ENCODE measurements at regions not wholly inside any gene's neighbourhood (a gene's known extent, or its start where the extent isn't known, plus 50 kb on each side); places are given as distances from the start of the nearest gene placed in this dataset.

DNA sequence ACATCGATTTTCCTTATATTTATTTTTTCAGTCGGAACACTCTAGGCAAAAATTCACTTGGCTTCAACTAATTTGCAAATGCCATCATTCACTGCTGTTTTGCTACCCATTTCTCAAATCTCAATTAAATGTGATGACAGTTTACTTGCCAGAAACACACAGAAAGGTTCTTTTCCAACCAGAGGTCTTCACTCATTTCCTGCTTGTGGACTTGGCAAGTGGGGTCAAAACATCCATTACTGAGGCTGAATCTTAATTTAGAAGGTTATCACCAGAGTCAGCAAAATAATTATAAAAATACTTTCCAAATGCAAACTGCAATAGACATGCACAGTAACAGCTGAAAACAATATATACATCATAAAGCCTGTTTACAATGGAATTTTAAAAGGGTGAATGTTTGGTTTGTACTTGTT is 625.4 kb upstream of the TBL1XR1 start:
- DNase-seq, result no peak

- DNase-seq, result no peak
Observed at GRCh38 chr3:177823701-177824189, 626.5 kb upstream of the TBL1XR1 start.

DNA sequence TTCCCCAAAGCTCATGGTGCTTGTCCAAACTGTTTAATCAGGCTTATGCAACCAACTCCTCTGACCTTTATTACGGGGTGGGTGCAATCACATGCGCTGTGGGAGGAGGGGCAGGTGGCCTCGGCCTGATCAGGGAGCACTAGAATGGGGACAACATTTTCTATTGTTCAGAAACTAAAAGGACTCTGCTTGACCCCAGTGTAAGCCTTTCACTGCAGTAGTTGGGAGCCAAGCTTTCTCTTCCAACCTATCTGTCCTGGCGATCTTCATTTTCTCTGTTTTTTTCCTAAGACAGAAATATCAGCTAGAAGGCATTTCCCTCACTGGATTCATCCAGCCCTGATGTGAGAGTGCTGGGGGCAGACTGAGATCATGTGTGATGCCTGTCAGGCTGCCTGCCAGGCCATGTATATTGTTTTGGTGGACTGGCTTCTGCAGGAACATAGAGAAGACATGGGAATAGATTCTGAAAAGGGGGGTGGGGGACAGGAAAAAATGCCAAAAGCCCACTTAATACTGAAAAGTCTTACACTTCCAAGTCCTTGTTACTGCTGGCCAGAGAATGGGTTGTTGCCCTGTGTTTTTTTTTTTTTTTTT is 627.0 kb upstream of the TBL1XR1 start:
- DNase-seq, result peak; percentile 51

DNA sequence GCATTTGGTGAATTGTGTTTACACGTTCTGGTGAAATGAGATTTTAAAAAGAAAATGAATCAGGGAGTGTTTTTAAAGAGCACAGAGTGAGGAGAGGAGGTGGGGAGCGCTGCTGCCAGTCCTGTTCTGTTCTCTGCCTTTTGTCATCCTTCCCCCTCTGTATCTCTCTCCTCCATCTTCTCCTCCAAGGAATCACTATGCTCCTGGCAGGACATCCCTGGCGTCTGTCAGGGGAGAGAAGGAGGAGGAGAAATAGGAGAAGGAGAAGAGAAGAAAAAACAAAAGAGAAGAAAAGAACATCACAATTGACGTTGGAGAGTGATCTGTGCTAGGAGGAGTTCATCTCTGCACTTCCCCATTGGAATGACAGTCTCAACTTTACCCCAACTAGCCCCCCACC is 627.6 kb upstream of the TBL1XR1 start:
- DNase-seq, result no peak

GRCh38 chr3:177826253-177826652 is 629.0 kb upstream of the TBL1XR1 start:
- no peak for DNase-seq

DNA sequence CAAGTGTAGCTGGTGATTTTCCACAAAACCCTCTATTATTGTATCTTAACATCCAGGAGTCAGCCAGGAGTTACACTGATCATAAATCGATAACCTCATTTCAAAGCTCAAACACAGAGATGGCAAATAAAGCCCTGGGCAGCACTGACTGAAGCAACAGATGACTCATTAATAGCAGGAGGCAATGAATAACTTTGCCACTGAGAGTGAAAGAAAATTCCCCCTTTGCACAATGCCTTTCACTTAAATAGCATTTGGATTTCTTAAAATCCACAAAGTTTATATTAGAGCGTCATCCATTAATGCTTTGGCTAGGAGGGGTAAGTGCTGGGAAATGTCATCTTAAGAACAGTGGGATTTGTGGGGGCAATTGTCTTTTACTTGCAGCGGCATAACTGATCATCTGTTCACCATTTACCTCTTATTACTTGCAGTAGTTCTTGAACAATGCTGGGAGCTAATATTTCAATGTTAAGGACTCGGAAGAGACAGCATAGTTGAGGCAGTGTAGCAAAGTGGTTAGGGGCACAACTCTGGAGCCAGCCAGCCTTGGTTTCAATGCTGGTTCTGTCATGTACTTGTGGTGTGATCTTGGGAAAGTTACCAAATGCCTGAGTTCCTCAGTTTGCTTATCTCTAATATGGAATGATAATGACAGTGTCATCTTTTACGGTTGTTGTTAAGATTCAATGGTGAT is 630.4 kb upstream of the TBL1XR1 start:
- no peak for DNase-seq

DNA sequence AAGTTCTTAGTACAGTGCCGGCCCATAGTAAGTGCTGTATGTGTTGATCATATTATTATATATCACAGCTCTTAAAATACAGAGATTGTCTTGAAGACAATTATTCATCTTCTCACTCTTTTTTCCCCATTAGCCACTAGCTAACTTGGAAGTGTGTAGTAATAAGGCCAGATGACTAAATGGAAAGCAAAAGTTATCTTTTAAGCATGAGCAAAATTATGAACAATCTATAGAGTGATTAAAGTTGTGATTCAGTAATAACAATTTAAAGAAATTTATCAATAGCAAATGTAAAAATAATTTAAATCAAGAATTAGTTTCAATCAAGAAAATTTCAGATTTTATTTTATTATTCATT is 630.9 kb upstream of the TBL1XR1 start:
- DNase-seq, result no peak

- DNase-seq, result no peak
Observed at GRCh38 chr3:177830411-177830849, 633.1 kb upstream of the TBL1XR1 start.

DNA sequence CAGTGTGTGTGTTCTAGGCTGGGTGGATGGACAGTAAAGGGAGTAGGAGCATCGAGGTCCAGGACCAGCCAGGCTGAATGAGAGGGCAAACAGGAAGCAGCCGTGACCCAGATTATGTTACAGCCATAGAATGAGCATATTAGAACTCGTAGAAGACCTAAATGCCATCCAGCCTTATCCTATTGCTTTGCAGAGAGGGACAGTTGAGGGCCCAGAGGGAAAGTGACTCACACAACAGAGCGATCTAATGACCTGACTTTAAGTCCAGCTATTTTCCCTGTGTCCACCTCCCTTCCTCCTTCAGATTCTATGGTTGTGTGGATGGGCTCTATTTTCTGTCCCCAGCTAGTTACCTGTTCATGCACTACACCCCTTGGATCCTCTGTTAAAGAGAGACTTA is 634.1 kb upstream of the TBL1XR1 start:
- DNase-seq, result no peak

DNA sequence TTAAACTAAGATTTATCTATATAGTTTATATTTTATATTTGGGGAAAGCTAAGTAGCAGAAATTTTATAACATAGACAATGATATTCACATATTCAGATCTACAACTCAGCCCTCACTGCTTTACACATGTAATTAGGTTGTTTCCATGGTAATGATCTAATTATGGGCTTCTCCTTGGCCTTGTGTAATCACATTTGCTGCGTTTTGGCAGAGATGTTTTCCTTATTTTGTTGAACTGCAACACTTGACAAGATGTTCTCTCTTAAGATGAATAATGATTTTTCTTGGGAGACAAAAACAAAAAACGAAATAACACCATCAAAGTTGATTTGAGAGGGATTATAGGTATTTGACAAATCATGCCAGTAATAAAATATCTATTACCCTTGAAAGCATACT is 635.6 kb upstream of the TBL1XR1 start:
- DNase-seq, result no peak

DNA sequence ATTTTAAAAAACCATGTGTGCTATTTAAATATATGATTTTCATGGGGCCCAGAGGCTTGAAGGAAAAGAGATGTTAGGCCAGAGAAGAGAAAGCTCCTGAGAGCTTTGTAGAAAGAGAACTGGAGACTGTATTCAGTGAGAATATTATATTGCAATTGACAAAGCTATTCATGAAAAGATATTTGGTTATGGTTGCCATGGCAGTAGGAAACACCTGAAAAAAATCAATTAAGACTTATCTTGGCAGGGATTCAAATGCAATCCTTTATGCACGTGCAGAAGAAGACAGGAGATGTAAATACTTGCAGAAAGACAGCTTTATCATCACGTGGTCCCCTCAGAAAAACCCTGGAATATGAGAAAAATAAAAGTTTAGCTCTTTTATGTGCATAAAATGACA is 636.0 kb upstream of the TBL1XR1 start:
- DNase-seq, result no peak

GRCh38 chr3:177835008-177835407 is 637.7 kb upstream of the TBL1XR1 start:
- no peak for DNase-seq

- no peak for DNase-seq
Observed at GRCh38 chr3:177835917-177836316, 638.6 kb upstream of the TBL1XR1 start.

DNA sequence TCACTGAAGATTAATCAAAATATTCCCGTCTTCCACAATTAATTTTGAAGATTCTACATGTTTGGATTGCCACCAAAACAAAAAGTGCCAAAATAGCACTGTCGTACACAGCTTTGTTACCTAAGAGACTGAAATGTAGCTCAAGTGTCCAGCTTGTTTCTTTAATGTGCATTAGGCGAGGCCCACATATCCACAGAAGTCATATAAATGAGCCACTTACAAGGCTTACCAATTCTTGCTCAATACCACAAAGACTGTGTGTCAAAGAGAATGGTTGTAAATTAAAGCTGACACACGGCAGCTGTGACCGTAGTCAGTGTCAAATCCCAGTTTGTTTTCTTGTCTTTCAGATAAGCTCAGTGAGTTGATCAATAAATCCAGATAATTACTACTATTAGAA is 639.4 kb upstream of the TBL1XR1 start:
- no peak for DNase-seq

GRCh38 chr3:177837951-177838655 is 640.8 kb upstream of the TBL1XR1 start:
- DNase-seq, result no peak

DNA sequence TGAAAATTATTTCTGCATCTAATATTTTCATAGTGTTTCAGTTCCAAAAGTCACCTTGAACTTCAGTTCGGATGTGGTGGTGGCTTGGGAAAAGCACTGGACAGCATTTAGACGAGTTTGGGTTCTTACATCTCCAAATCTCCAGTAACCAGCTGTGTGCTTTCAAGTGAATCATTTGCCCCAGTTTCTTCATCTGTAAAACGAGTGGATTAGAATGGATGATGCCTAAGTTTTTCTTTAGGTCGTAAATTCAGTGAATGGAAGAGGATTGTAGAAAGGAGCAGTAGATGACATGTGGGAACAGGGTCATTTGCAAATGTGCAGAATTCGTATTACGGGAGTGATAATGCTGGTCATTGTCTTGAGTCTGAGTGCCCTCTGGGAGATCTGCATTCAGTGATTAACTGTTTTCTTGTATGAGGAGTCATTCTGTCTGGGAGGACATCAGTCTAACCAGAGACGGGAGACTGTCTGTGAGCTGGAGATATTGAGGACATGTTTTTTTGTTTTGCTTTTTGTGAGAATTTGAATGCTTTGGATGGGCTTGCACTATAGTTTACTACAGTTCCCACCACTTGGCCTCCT is 641.6 kb upstream of the TBL1XR1 start:
- DNase-seq, result no peak

GRCh38 chr3:177842302-177842701 is 645.0 kb upstream of the TBL1XR1 start:
- DNase-seq, result no peak

DNA sequence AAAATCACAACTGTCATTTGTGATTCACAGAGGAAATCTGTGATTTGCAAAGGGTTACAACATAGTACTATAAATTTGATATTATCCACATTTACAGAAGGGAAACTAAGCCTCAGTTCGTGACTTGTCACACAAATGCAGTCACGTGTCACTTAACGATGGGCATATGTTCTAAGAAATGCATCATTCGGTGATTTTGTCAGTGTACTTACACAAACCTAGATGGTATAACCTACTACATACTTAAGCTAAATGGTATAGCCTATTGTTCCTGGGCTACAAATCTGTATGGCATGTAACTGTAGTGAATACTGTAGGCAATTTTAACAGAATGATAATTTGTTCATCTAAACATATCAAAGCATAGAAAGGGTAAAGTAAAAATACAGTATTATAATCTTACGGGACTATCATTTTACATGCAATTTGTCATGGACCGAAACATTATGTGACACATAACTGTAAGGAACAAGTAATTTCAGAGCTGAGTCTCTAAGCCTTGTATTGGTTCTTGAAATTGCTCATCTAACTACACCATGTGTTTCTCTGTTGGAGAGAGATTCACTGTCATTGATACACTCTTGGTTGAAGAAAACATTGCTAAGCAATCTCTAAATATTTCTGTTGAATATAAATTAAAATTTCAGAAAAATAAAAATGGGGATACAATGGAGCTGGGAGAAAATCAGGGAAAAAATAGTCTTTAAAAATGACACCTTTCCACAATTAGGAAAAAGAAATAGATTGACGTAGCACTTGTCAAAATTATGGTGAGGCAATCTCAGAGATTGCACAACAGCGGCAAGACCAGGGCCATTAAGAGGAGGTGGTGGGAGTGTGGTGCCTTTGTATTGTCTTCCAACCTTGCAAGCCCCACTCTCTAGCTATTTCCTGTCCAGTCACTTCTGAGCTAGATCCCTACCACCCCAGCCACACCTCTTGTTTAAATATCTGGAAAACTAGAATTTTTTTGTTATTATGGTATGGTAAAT is 645.8 kb upstream of the TBL1XR1 start:
- DNase-seq, result no peak

- no peak for DNase-seq
Observed at GRCh38 chr3:177852001-177852807, 654.9 kb upstream of the TBL1XR1 start.

DNA sequence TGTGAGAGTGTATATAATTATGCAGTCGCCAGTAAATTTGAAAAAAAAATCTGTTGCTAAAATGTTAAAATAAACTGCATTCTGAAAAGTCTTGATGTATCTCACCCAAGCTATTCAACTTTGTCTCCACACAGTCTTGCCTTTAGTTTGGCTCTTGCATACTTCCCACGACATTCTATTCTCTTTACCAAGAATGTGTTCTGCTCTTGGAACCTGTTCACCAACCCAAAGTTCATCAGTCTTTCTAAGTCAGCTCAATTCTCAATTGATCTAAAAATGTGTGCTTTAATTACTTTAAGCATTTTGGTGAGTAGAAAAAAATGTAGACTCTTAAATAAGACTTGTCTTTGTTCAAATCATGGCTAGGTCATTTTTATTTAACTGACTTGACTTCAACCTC is 657.7 kb upstream of the TBL1XR1 start:
- DNase-seq, result no peak

- no peak for DNase-seq
Observed at GRCh38 chr3:177860184-177860583, 662.9 kb upstream of the TBL1XR1 start.
